ENCODE measurements at regions not wholly inside any gene's neighbourhood (a gene's known extent, or its start where the extent isn't known, plus 50 kb on each side); places are given as distances from the start of the nearest gene placed in this dataset.
A peak's percentile ranks its signal among the peaks of the same experiment; 100 is the strongest.
"Not testable (repeated sequence)": the region's sequence is repeated elsewhere in the genome, so short reads cannot be mapped to it uniquely, and the experiment has no call there.

GRCh38 chr17:68097161-68097805 is 61.7 kb downstream of the KPNA2 start:
- H3K4me1 ChIP-seq = peaks cover 9% of the 10 kb centered on the region
- no peaks in the 10 kb centered on the region for H3K36me3 ChIP-seq (replicated peaks in 1 of 2; ENCODE audit: insufficient read depth in 1 of 2, low read depth in 2 of 2)
- no peaks in the 10 kb centered on the region for H3K27me3 ChIP-seq
- peak overlapping the region in 1 of 4 donors; percentile 29 for H3K27ac ChIP-seq
- WGBS, 2 donors = 41 to 46% methylated on average over 9 of the region's 9 CpGs
- H3K9me3 ChIP-seq = no peaks in the 10 kb centered on the region
- TF ChIP-seq CTCF (IDR thresholded peaks at IDR 0.05) (no peak), POLR2A (IDR thresholded peaks at IDR 0.05) (no peak)
- no peak overlapping the region for H3K4me3 ChIP-seq
- DNase-seq (no peak), ATAC-seq (no peak)
- intact Hi-C loops (cut with DNase I) = no loop called here

- H3K9me3 ChIP-seq; H3K4me3 ChIP-seq; H3K27me3 ChIP-seq; intact Hi-C loops (cut with DNase I); DNase-seq; H3K36me3 ChIP-seq (replicated peaks in 1 of 2; ENCODE audit: insufficient read depth in 1 of 2, low read depth in 2 of 2); ATAC-seq; H3K27ac ChIP-seq: not testable (repeated sequence)
- 96 to 98% methylated on average over 9 to 27 of the region's 29 CpGs for WGBS, 2 donors
- H3K4me1 ChIP-seq = peaks cover 20% of the 10 kb centered on the region
Observed at GRCh38 chr17:68099341-68099753, 63.8 kb downstream of the KPNA2 start.

GRCh38 chr17:68100000-68100641 is 64.6 kb downstream of the KPNA2 start:
- intact Hi-C loops (cut with DNase I) = no loop called here
- ATAC-seq = no peak
- Histone ChIP-seq H3K4me1 (peaks cover 20% of the 10 kb centered on the region), H3K36me3 (replicated peaks in 1 of 2; ENCODE audit: insufficient read depth in 1 of 2, low read depth in 2 of 2) (no peaks in the 10 kb centered on the region), H3K4me3 (no peak overlapping the region), H3K27ac (no peak overlapping the region), H3K27me3 (no peaks in the 10 kb centered on the region), H3K9me3 (no peaks in the 10 kb centered on the region)
- DNase-seq = no peak
- TF ChIP-seq CTCF (IDR thresholded peaks at IDR 0.05) (no peak), POLR2A (IDR thresholded peaks at IDR 0.05) (no peak)
- 76 to 77% methylated on average over 12 to 17 of the region's 17 CpGs for WGBS, 2 donors

- H3K36me3 ChIP-seq (replicated peaks in 1 of 2; ENCODE audit: insufficient read depth in 1 of 2, low read depth in 2 of 2) = no peaks in the 10 kb centered on the region
- WGBS, 2 donors = 3 to 4% methylated on average over 6 to 60 of the region's 88 CpGs
- peak; percentile 99 for ATAC-seq
- no peaks in the 10 kb centered on the region for H3K9me3 ChIP-seq
- no peaks in the 10 kb centered on the region for H3K27me3 ChIP-seq
- peak; percentile 97 to 98 (median 98) for DNase-seq
- intact Hi-C loops (cut with DNase I) = no loop called here
- peak overlapping the region; percentile 83 to 94 (median 90) for H3K27ac ChIP-seq
- H3K4me3 ChIP-seq = peak overlapping the region; percentile 55 to 77
- H3K4me1 ChIP-seq = peaks cover 24% of the 10 kb centered on the region
- TF ChIP-seq CTCF (IDR thresholded peaks at IDR 0.05) = no peak
- TF ChIP-seq POLR2A (IDR thresholded peaks at IDR 0.05) = peak; percentile 79 to 85 (median 83)
Observed at GRCh38 chr17:68101075-68101986, 65.8 kb downstream of the KPNA2 start.

- peak; percentile 14 for ATAC-seq
- WGBS, 2 donors = 0% methylated on average over 9 to 20 of the region's 20 CpGs
- H3K27me3 ChIP-seq = no peaks in the 10 kb centered on the region
Observed at GRCh38 chr17:68101987-68102314, 66.4 kb downstream of the KPNA2 start.

More at GRCh38 chr17:68101987-68102314, 66.4 kb downstream of the KPNA2 start:
- Histone ChIP-seq H3K4me1 (peaks cover 29% of the 10 kb centered on the region), H3K9me3 (no peaks in the 10 kb centered on the region), H3K4me3 (peak overlapping the region; percentile 55 to 77), H3K36me3 (replicated peaks in 1 of 2; ENCODE audit: insufficient read depth in 1 of 2, low read depth in 2 of 2) (no peaks in the 10 kb centered on the region), H3K27ac (peak overlapping the region; percentile 83 to 94 (median 90))
- intact Hi-C loops (cut with DNase I) = no loop called here
- no peak for TF ChIP-seq CTCF (IDR thresholded peaks at IDR 0.05)
- no peak for TF ChIP-seq POLR2A (IDR thresholded peaks at IDR 0.05)
- no peak for DNase-seq
